Hepatocyte (in vitro differentiated cells): ENCODE measurements at regions not wholly inside any gene's neighbourhood (a gene's known extent, or its start where the extent isn't known, plus 50 kb on each side); places are given as distances from the start of the nearest gene placed in this dataset.

Experiments
- CTCF ChIP-seq: fragments of 200-600 bp; sonication (generic); IDR thresholded peaks from 2 replicates; pipeline ENCODE4 v1.5.1; 2016; ENCODE audit warnings: antibody characterized with exemption, mild to moderate bottlenecking; ENCODE audit not compliant: poor library complexity
- EZH2phosphoT487 ChIP-seq: fragments of 200-600 bp; sonication (generic); IDR thresholded peaks from one replicate; pipeline ENCODE4 v1.6.1; 2018; ENCODE audit warnings: antibody characterized with exemption, mild to moderate bottlenecking, low read depth, moderate library complexity; ENCODE audit not compliant: unreplicated experiment, severe bottlenecking

DNA sequence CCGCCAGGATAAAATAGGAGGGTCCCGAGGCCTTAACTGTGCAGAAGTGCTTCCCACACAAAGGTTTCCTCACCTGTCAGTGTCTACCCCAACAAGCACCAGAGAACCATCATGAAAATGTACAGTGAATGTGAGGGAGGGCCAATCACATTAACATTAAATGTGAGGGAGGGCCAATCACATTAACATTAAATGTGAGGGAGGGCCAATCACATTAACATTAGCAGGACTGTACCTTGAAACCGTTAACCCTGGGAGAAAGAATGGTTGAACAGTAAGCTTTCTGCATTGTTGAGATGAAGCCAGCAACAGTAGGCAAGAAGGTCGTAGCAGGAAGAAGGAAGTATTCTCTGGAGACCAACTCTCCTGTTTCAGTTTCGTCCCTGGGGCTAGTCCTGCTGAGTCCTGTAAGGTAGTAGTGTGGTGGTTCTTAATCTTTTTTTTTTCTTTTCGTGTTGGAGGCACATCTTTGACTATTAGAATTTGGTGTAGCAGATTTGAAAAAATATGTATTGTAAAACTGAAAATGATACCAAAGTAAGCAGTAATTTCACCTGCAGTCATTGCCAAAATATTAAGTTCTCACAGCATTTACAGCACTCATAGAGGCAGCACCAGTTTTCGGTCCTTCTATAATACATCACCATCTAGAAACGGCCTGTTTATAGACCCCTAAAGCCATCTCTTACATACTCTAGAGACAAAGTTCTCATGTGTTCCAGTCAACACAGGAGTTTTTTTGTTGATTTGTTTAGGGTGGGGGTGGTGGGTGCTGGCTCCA is 98.6 kb upstream of the PPP2R5A start:
- TF ChIP-seq CTCF (no peak), EZH2phosphoT487 (no peak)
